Astrocyte (in vitro differentiated cells and primary cell): ENCODE measurements at regions not wholly inside any gene's neighbourhood (a gene's known extent, or its start where the extent isn't known, plus 50 kb on each side); places are given as distances from the start of the nearest gene placed in this dataset.

Experiments used
- DNase-seq: peaks from one replicate; pipeline ENCODE4 v3.0.0-alpha.2; 2010; ENCODE audit warnings: low read depth
- FAIRE-seq: peaks from 2 replicates; lab custom pipeline; 2011; peaks lifted over from hg19 to GRCh38; lab: Jason Lieb, UNC
- H2AFZ ChIP-seq: 2 replicates; pipeline ENCODE4 v1.6.0; 2012; ENCODE audit warnings: low read depth, low read length, inconsistent platforms
- H3K27ac ChIP-seq: 2 replicates; pipeline ENCODE4 v1.5.1; 2011; ENCODE audit warnings: low read depth, low read length, inconsistent platforms
- H3K27me3 ChIP-seq: 2 replicates; pipeline ENCODE4 v1.6.0; 2011; ENCODE audit warnings: low read length, inconsistent platforms; ENCODE audit not compliant: insufficient read depth
- H3K36me3 ChIP-seq: 2 replicates; pipeline ENCODE4 v1.5.1; 2011; ENCODE audit warnings: low read length, inconsistent platforms; ENCODE audit not compliant: insufficient read depth
- H3K4me1 ChIP-seq: 2 replicates; pipeline ENCODE4 v1.5.1; 2011; ENCODE audit warnings: low read length, inconsistent platforms; ENCODE audit not compliant: insufficient read depth
- H3K4me2 ChIP-seq: 2 replicates; pipeline ENCODE4 v1.6.0; 2012; ENCODE audit warnings: low read length, inconsistent platforms
- H3K4me3 ChIP-seq: 2 replicates; pipeline ENCODE4 v1.5.1; 2011; ENCODE audit warnings: low read depth, mild to moderate bottlenecking, low read length, inconsistent platforms; ENCODE audit not compliant: insufficient read depth
- H3K79me2 ChIP-seq: 2 replicates; pipeline ENCODE4 v1.6.0; 2012; ENCODE audit warnings: mild to moderate bottlenecking, low read length, inconsistent platforms; ENCODE audit not compliant: insufficient read depth
- H3K9ac ChIP-seq: 2 replicates; pipeline ENCODE4 v1.6.0; 2012; ENCODE audit warnings: mild to moderate bottlenecking, low read length, inconsistent platforms
- H3K9me3 ChIP-seq: 2 replicates; pipeline ENCODE4 v1.5.1; 2012; ENCODE audit warnings: low read depth, mild to moderate bottlenecking, low read length, inconsistent platforms; ENCODE audit not compliant: insufficient read depth
- H4K20me1 ChIP-seq: 2 replicates; pipeline ENCODE4 v1.6.0; 2012; ENCODE audit warnings: low read length, inconsistent platforms; ENCODE audit not compliant: insufficient read depth
- H3K27ac Mint-ChIP-seq: one replicate; pipeline ENCODE4 v1.8.0; 2021; ENCODE audit warnings: mild to moderate bottlenecking, mixed read lengths; ENCODE audit not compliant: unreplicated experiment
- H3K27me3 Mint-ChIP-seq: one replicate; pipeline ENCODE4 v1.8.0; 2021; ENCODE audit warnings: low read depth, mixed read lengths; ENCODE audit not compliant: unreplicated experiment
- H3K36me3 Mint-ChIP-seq: one replicate; pipeline ENCODE4 v1.8.0; 2021; ENCODE audit warnings: low read depth, mixed read lengths; ENCODE audit not compliant: unreplicated experiment
- H3K4me1 Mint-ChIP-seq: one replicate; pipeline ENCODE4 v1.8.0; 2021; ENCODE audit warnings: low read depth, mixed read lengths; ENCODE audit not compliant: unreplicated experiment
- H3K4me3 Mint-ChIP-seq: one replicate; pipeline ENCODE4 v1.8.0; 2021; ENCODE audit warnings: mild to moderate bottlenecking, moderate library complexity, mixed read lengths; ENCODE audit not compliant: unreplicated experiment
- H3K9me3 Mint-ChIP-seq: one replicate; pipeline ENCODE4 v1.8.0; 2021; ENCODE audit warnings: mild to moderate bottlenecking, mixed read lengths; ENCODE audit not compliant: unreplicated experiment
- CTCF ChIP-seq: IDR thresholded peaks from 2 replicates; pipeline ENCODE4 v1.5.1; 2011; ENCODE audit warnings: low read depth, mild to moderate bottlenecking, inconsistent platforms, low read length, moderate library complexity; ENCODE audit not compliant: insufficient read depth
- EZH2 ChIP-seq: IDR thresholded peaks from 2 replicates; pipeline ENCODE4 v1.6.1; 2012; ENCODE audit warnings: mild to moderate bottlenecking, low read length, inconsistent platforms; ENCODE audit not compliant: insufficient read depth

- no peak overlapping the region for H3K4me2 ChIP-seq
- H3K4me3 ChIP-seq = no peak overlapping the region
- Mint-ChIP-seq H3K4me3 (no peak overlapping the region), H3K9me3 (peaks cover 6% of the 10 kb centered on the region), H3K4me1 (peaks cover under 1% of the 10 kb centered on the region), H3K27ac (no peak overlapping the region), H3K27me3 (peaks cover 3% of the 10 kb centered on the region), H3K36me3 (peaks cover 2% of the 10 kb centered on the region)
- no peaks in the 10 kb centered on the region for H3K79me2 ChIP-seq
- no peaks in the 10 kb centered on the region for H3K36me3 ChIP-seq
- no peak overlapping the region for H3K27ac ChIP-seq
- TF ChIP-seq EZH2 (no peak), CTCF (no peak)
- DNase-seq (no peak), FAIRE-seq (no peak)
- H3K4me1 ChIP-seq = no peaks in the 10 kb centered on the region
- H4K20me1 ChIP-seq = no peaks in the 10 kb centered on the region
- no peak overlapping the region for H2AFZ ChIP-seq
- no peaks in the 10 kb centered on the region for H3K27me3 ChIP-seq
- H3K9me3 ChIP-seq = no peaks in the 10 kb centered on the region
- no peak overlapping the region for H3K9ac ChIP-seq
Observed at GRCh38 chr17:68804777-68805520, 150.2 kb downstream of the ABCA8 start.

GRCh38 chr17:68803164-68803929 is 151.8 kb downstream of the ABCA8 start:
- Mint-ChIP-seq H3K27me3 (no peaks in the 10 kb centered on the region), H3K4me3 (no peak overlapping the region), H3K4me1 (no peaks in the 10 kb centered on the region), H3K36me3 (peaks cover 2% of the 10 kb centered on the region), H3K27ac (no peak overlapping the region), H3K9me3 (peaks cover 6% of the 10 kb centered on the region)
- H4K20me1 ChIP-seq = no peaks in the 10 kb centered on the region
- no peak for TF ChIP-seq EZH2
- TF ChIP-seq CTCF = no peak
- H2AFZ ChIP-seq = no peak overlapping the region
- DNase-seq (no peak), FAIRE-seq (no peak)
- no peaks in the 10 kb centered on the region for H3K79me2 ChIP-seq
- no peak overlapping the region for H3K27ac ChIP-seq
- H3K4me2 ChIP-seq = no peak overlapping the region
- no peaks in the 10 kb centered on the region for H3K27me3 ChIP-seq
- no peaks in the 10 kb centered on the region for H3K4me1 ChIP-seq
- H3K9me3 ChIP-seq = no peaks in the 10 kb centered on the region
- no peaks in the 10 kb centered on the region for H3K36me3 ChIP-seq
- no peak overlapping the region for H3K4me3 ChIP-seq
- no peak overlapping the region for H3K9ac ChIP-seq
